ELF-1 (cell line): ENCODE measurements at regions not wholly inside any gene's neighbourhood (a gene's known extent, or its start where the extent isn't known, plus 50 kb on each side); places are given as distances from the start of the nearest gene placed in this dataset.
A peak's percentile ranks its signal among the peaks of the same experiment; 100 is the strongest.
"Not testable (repeated sequence)": the region's sequence is repeated elsewhere in the genome, so short reads cannot be mapped to it uniquely, and the experiment has no call there.

ENCODE experiments used
- DNase-seq: peaks from one replicate; pipeline ENCODE4 v3.0.0-alpha.2; 2016; ENCODE audit warnings: low read depth, low spot score

- no peak for DNase-seq
These were observed 260.2 kb downstream of the SDHAF3 start for GRCh38 chr7:97377713-97378112.

- peak; percentile 15 for DNase-seq
These were observed 264.5 kb downstream of the SDHAF3 start for GRCh38 chr7:97381815-97382554.

DNA sequence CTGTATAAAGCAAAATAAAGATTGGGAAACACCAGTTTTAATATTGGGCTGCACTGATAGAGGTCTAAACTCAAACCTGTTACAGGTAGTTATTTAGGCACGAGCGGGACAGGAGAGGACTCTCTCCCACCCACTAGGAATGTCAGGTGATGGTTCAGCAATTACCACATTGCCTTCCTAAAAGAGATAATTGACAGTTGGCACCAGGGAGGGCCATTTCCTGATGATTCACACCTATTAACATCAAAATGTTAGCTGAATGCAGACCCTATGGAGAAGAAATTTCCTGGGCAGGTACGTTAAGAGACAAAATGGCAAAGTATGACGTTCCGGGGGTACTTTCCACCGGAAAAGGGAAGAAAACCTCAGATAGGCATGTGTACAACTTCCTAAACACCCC lies 272.6 kb downstream of the SDHAF3 start:
- no peak for DNase-seq

DNA sequence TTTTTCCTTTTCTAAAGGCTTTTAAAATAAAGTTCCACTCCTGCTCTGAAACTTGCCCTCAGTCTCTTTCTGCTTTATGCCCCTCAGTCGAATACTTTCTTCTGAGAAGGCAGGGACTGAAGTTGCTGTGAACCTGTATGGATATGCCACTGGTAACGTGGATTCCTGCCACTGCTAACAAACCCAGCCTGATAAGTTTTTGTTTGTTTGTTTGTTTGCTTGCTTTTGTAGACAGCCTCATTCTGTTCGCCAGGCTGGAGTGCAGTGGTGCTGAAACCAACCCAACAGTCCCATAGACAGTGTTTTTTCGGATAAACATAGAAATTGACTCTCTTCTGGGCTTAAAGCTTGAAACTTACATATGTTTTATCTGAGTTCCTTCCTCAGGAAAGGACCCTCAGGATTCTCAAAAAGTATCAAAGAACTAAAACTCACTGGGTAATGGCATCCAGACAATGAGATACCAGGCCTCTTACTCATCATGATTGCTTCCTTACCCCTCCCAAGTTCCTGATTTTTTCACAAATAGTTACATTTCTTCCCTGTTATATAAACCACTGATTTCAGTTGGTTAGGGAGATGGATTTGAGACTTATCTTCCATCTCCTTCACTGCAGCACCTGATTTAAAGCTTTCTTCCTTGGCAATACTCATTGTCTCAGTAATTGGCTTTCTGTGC lies 273.6 kb downstream of the SDHAF3 start:
- no peak for DNase-seq

DNA sequence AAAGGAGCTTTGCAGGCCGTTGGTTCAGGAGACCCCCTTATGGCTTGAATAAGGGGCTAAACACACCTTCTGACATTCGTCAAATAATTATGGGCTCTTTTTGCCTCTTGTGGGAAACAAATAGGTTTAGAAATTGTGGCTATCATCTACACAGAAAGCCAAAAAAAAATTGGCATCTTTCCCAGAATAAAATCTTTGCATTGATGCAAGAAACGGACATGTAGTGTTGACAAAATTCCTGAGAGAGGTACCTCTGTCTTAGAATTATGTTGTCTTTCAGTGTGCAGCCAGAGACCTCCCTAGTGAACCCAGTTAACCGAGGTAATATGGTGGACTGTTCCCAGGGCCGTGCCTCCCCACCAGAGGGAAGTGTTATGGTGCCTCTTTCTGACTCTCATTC lies 283.9 kb downstream of the SDHAF3 start:
- no peak for DNase-seq

- no peak for DNase-seq
These were observed 288.3 kb downstream of the SDHAF3 start for GRCh38 chr7:97405835-97406234.

GRCh38 chr7:97407106-97407505 lies 289.6 kb downstream of the SDHAF3 start:
- DNase-seq = no peak

DNA sequence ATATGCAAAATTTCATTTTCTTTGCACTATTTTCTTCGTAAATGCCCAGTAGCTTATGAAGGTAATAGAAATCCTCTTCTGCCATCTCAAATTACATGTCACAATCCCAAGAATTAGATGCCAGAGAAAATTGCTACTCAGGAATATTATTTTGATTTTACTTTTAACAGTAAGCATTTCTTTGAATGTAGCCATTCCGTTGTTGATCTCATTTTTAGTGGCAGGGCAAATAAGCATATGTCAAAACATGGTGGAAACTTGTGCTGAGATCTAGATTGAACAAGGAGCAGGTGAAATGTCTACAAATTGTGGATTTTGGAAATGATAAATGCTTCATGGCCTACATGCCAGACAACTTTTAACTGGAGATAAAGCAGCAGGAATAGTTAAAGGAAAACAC lies 291.8 kb downstream of the SDHAF3 start:
- DNase-seq = no peak

DNA sequence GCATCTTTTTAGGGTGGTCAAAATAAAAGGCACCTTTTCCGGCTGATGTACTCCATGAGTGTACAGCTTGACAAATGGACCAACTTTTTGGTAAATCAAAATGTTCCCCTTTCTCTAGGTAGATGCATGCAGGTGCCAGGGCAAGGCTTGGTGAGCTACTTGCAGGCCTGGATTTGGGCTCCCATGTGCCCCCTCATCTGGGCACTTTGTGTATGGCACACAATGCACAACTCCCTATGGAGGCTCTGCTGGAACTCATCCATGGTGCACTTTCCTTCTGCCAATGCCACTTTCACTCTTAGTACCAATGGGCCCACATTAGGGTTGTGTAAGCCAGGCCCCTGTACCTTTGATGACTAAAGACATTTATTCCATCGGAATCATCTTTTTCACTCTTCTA lies 300.8 kb downstream of the SDHAF3 start:
- DNase-seq = peak; percentile 9

GRCh38 chr7:97419898-97420297 lies 302.4 kb downstream of the SDHAF3 start:
- DNase-seq = no peak

DNA sequence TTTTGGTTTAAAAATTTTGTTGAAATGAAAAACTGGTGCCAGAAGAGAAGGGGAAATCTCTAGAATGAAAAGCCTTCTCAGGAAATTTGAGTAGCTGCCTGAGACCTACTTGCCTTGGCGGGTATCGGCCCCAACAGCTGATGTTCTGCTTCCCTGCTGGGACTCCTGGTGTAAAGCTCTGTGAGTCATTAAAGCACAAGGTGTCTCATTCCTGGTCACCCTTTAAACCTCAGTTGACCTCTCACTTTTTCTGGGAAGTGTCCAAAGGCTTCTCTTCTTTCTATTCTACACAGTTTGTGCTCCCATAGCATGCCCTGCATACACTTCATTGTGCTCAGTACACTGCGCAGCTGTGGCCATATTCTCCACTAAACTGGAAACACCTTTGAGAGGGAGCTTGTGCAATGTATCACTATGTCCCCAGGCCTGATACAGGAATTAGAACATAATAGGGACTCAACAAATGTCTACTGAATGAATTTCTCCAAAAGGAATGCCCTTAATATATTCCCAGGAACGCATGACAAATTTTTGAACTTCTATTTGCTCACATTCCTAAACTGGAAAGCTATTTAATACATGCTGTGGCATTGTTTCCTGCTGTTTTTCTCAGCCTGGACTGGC lies 303.9 kb downstream of the SDHAF3 start:
- no peak for DNase-seq

DNA sequence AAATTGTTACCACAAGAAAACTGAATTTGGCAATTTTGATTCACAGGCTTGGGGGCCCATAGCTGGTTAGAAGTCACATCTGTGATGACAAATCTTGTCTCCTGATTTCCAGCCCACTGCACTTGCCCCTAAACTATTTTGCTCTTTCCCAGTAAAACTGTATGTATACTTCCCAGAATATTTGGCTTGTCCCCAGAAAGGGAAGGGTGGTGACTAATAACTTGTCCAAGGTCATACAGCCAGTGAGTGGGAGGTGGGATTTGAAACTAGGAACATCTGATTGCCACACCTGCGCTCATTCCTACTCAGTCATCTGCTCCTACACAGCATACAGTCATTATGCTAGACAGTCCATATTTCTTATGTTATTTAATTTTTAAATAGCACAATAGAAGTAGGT lies 304.5 kb downstream of the SDHAF3 start:
- no peak for DNase-seq

DNA sequence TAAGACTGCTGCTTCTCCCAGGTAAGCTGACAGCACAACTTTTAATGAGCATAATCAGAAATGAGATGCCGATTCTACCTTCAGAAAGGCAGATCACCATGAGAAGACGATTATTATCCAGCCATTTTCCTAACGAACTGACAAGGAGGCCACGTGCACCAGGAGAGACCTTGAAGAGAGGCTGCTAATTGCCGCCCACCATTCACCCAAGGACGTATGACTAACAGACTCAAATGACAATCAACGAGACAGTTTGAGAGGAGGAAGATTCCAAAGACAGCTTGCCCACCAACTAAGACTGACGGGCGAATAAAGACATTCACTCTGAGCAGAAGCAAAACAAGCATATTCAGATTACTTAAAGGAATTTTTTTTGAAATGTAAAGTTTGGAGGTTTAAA lies 301.9 kb upstream of the TAC1 start:
- DNase-seq = no peak

DNA sequence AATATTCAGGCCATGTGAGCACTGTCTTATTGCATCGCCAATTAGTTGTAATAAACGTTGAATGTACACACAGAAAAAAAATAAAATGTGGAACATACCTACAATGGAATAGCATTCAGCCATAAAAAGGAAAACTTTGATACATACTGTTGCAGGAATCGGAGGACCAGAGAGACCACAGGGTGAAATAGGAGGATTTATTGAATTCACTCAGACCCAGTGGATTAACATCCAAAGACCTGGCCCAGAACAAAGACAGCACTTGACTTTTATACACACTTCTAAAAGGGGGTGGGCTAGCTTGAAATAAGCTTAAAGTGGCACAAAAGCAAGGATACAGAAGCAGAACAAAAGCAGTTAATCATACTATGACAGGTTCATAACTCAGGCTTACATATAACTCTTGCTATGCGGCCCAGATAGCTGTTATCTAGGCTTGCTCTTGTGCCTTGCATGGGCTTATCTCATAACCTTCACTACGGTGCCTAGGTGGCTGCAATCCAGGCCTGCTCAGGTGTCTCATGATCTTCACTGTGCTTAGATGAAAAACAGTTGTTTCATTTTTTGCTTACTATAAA lies 292.2 kb upstream of the TAC1 start:
- DNase-seq = no peak

GRCh38 chr7:97446361-97446760 lies 285.5 kb upstream of the TAC1 start:
- DNase-seq = no peak

DNA sequence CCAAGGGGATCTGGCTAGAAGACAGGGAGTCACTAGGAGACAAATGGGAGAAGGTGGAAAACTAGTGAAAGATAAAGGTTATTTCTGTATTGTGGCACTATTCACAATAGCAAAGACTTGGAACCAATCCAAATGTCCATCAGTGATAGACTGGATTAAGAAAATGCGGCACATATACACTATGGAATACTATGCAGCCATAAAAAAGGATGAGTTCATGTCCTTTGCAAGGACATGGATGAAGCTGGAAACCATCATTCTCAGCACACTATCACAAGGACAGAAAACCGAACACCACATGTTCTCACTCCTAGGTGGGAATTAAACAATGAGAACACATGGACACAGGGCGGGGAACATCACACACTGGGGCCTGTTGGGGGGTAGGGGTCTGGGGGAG lies 282.4 kb upstream of the TAC1 start:
- DNase-seq = not testable (repeated sequence)

DNA sequence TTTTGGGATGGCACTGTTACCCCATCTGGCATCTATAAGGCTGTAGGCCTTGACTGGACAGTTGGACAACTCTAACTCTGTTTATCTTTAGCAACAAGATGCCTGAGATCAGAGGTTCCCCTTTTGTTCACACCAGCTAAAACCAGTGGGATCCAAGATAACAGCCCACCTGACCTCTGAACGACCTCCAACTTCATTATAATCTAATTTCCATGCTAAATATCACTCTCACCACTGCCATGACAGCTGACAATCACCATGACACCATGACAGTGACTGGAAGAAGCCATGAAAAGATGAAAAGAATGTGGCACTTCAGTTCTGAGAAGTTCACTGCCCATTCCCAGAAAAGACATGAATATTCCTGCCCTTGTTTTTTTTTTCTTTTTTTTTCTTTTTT lies 281.4 kb upstream of the TAC1 start:
- no peak for DNase-seq

DNA sequence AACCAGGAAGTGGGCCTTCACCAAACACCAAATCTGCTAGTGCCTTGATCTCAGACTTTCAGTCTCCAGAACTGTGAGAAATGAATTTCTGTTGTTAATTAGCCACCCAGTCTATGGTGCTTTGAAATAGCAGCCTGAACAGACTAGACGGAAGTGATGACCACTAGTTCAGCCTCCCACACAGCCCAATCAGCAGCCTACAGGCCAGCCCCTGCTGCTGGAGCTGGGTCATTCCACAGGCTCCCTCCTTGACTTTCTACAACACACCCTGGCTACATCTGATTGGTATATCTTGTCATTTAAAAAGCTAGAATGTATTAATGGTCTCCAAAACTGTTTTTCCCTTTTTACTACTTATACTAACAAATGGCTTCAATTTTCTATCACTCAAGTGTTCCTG lies 277.2 kb upstream of the TAC1 start:
- DNase-seq = peak; percentile 9

GRCh38 chr7:97457054-97457453 lies 274.8 kb upstream of the TAC1 start:
- no peak for DNase-seq

GRCh38 chr7:97460433-97460832 lies 271.5 kb upstream of the TAC1 start:
- no peak for DNase-seq

DNA sequence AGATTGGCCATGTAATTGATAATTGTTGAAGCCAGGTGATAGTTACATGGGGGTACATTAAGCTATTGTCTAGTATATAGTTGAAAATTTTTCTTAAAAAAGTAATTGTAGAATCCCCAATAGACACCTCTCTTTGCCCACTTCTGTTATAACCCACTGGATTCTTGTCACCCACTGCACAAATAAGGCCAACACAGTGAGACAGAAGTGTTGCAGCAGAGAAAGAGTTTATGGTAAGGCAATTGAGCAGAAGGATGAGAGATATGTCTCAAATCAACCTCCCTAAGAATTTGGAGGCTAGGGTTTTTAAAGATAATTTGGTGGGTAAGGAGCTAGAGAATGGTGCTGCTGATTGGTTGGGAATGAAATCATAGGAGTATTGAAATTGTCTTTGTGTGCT lies 270.3 kb upstream of the TAC1 start:
- DNase-seq = no peak

DNA sequence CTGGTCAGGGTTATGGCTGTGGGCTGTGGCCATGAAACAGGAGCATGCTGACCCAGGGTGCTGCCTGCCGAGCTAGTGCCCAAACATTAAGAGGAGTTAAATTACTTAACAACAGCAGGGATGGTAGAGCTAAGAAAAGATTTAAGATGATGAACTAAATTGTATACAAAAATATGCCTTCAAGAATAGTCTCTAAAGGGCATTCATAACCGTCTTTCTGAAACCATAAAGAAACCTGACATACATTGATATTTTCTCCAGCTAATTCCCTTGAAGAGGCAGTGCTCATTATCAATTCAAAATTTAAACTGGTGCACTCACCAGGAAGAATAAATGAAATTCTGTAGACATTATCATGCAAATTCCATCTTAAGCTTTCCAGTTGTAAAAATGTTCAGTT lies 265.8 kb upstream of the TAC1 start:
- DNase-seq = no peak
